HG02852 (cell line): ENCODE measurements at regions not wholly inside any gene's neighbourhood (a gene's known extent, or its start where the extent isn't known, plus 50 kb on each side); places are given as distances from the start of the nearest gene placed in this dataset.

ENCODE experiments used
- ATAC-seq: cut with Tn5 transposase; IDR thresholded peaks from one replicate; pipeline ENCODE4 v1.9.1; 2021; ENCODE audit warnings: mild to moderate bottlenecking, moderate library complexity; ENCODE audit not compliant: unreplicated experiment

GRCh38 chr20:10919396-10920140, 245.8 kb upstream of the JAG1 start:
- no peak for ATAC-seq

- no peak for ATAC-seq
Observed at GRCh38 chr20:10920396-10920795, 246.6 kb upstream of the JAG1 start.

- no peak for ATAC-seq
Observed at GRCh38 chr20:10921491-10922010, 247.8 kb upstream of the JAG1 start.

- no peak for ATAC-seq
Observed at GRCh38 chr20:10922506-10922905, 248.7 kb upstream of the JAG1 start.

GRCh38 chr20:10922941-10923340, 249.1 kb upstream of the JAG1 start:
- no peak for ATAC-seq

- no peak for ATAC-seq
Observed at GRCh38 chr20:10924644-10925201, 250.9 kb upstream of the JAG1 start.

- ATAC-seq, result no peak
Observed at GRCh38 chr20:10925767-10926166, 252.0 kb upstream of the JAG1 start.

- no peak for ATAC-seq
Observed at GRCh38 chr20:10927011-10927583, 253.3 kb upstream of the JAG1 start.

- ATAC-seq, result no peak
Observed at GRCh38 chr20:10927936-10928840, 254.4 kb upstream of the JAG1 start.

- no peak for ATAC-seq
Observed at GRCh38 chr20:10928841-10929421, 255.1 kb upstream of the JAG1 start.

- no peak for ATAC-seq
Observed at GRCh38 chr20:10935658-10936402, 262.0 kb upstream of the JAG1 start.

GRCh38 chr20:10936786-10937185, 263.0 kb upstream of the JAG1 start:
- no peak for ATAC-seq

- no peak for ATAC-seq
Observed at GRCh38 chr20:10939331-10939941, 265.6 kb upstream of the JAG1 start.

GRCh38 chr20:10940941-10941340, 267.1 kb upstream of the JAG1 start:
- ATAC-seq, result peak; percentile 97

GRCh38 chr20:10943686-10944265, 270.0 kb upstream of the JAG1 start:
- ATAC-seq, result no peak

GRCh38 chr20:10946124-10946880, 272.5 kb upstream of the JAG1 start:
- ATAC-seq, result peak; percentile 51

- ATAC-seq, result no peak
Observed at GRCh38 chr20:10947726-10948125, 273.9 kb upstream of the JAG1 start.

- ATAC-seq, result no peak
Observed at GRCh38 chr20:10949930-10950783, 276.4 kb upstream of the JAG1 start.
